Breast epithelium (tissue), 4 donors: ENCODE measurements at regions not wholly inside any gene's neighbourhood (a gene's known extent, or its start where the extent isn't known, plus 50 kb on each side); places are given as distances from the start of the nearest gene placed in this dataset.
"Not testable (repeated sequence)": the region's sequence is repeated elsewhere in the genome, so short reads cannot be mapped to it uniquely, and the experiment has no call there.

ENCODE experiments used
- DNase-seq, 2 donors: peaks; one replicate each; pipeline ENCODE4 v3.0.0-alpha.2; 2019; ENCODE audit warnings: low spot score in 2 of 2
- H3K27ac ChIP-seq, 2 donors: fragments of 200-600 bp; sonication (generic) in 1 of 2; one replicate each; pipeline ENCODE4 v1.5.1; 2016 to 2019; ENCODE audit warnings: mild to moderate bottlenecking in 1 of 2
- H3K27me3 ChIP-seq, 2 donors: fragments of 200-600 bp; sonication (generic) in 1 of 2; one replicate each; pipeline versions ENCODE4 v1.5.1 to v1.6.0; 2017 to 2019; ENCODE audit warnings: control low read depth in 1 of 2, mild to moderate bottlenecking in 1 of 2
- H3K36me3 ChIP-seq: fragments of 200-600 bp; one replicate; pipeline ENCODE4 v1.5.1; 2019
- H3K4me1 ChIP-seq, 2 donors: fragments of 200-600 bp; sonication (generic); one replicate each; pipeline ENCODE4 v1.5.1; 2016 to 2019; ENCODE audit warnings: control low read depth in 1 of 2
- H3K4me3 ChIP-seq, 3 donors: fragments of 200-600 bp; sonication (generic); 1 replicate in 2 of 3; 2 replicates in 1 of 3; pipeline ENCODE4 v1.5.1; 2016 to 2019; ENCODE audit warnings: mild to moderate bottlenecking in 3 of 3, moderate library complexity in 2 of 3
- H3K9me3 ChIP-seq, 2 donors: fragments of 200-600 bp; sonication (generic) in 1 of 2; one replicate each; pipeline ENCODE4 v1.5.1; 2016 to 2019; ENCODE audit warnings: control low read depth in 1 of 2
- POLR2A ChIP-seq: fragments of 450-650 bp; IDR thresholded peaks from one replicate; pipeline ENCODE4 v1.6.1; 2016; ENCODE audit warnings: antibody characterized with exemption, mild to moderate bottlenecking, moderate library complexity
- POLR2AphosphoS5 ChIP-seq, 3 donors: sonication (generic); formaldehyde crosslinking; IDR thresholded peaks; one replicate each; pipeline ENCODE4 v1.6.1; 2017; ENCODE audit warnings: antibody characterized with exemption in 3 of 3
- intact Hi-C: fragments of 100-400 bp; cut with DNase I; formaldehyde crosslinking; loops from one replicate; pipeline ENCODE4 v1.15.1; 2023; ENCODE audit warnings: low total_unique reads
- TF ChIP-seq, protein P1 (sequence below), 3 donors: fragments of 450-650 bp; IDR thresholded peaks; one replicate each; pipeline ENCODE4 v1.5.1; 2016 to 2017; ENCODE audit warnings: antibody characterized with exemption in 3 of 3, mild to moderate bottlenecking in 3 of 3, moderate library complexity in 3 of 3

DNA sequence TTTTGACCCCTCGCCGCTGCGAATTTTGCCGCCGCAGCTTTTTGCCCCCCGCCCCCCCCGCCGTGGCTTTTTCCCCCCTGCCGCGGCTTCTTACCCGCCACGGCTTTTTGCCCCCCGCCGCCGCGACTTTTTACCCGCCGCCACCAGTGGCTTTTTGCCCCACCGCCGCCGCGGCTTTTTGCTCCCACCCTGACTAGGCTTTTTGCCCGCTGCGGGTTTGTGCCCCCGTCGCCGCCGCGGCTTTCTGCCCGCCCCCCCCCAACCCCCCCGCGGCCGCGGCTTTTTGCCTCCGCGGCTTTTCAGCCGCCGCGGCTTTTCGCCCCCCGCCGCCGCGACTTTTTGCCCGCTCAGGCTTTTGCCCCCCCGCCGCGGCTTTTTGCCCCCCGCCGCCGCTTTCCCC is 598.1 kb downstream of the GOLGA6L6 start:
- no peaks in the 10 kb centered on the region for H3K4me1 ChIP-seq
- TF ChIP-seq POLR2AphosphoS5 (IDR thresholded peaks at IDR 0.05) = no peak
- TF ChIP-seq POLR2A = no peak
- TF ChIP-seq, protein P1, sequence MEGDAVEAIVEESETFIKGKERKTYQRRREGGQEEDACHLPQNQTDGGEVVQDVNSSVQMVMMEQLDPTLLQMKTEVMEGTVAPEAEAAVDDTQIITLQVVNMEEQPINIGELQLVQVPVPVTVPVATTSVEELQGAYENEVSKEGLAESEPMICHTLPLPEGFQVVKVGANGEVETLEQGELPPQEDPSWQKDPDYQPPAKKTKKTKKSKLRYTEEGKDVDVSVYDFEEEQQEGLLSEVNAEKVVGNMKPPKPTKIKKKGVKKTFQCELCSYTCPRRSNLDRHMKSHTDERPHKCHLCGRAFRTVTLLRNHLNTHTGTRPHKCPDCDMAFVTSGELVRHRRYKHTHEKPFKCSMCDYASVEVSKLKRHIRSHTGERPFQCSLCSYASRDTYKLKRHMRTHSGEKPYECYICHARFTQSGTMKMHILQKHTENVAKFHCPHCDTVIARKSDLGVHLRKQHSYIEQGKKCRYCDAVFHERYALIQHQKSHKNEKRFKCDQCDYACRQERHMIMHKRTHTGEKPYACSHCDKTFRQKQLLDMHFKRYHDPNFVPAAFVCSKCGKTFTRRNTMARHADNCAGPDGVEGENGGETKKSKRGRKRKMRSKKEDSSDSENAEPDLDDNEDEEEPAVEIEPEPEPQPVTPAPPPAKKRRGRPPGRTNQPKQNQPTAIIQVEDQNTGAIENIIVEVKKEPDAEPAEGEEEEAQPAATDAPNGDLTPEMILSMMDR (IDR thresholded peaks at IDR 0.05) = no peak
- intact Hi-C loops = no loop called here
- no peak overlapping the region for H3K4me3 ChIP-seq
- no peaks in the 10 kb centered on the region for H3K27me3 ChIP-seq
- H3K27ac ChIP-seq = no peak overlapping the region
- H3K36me3 ChIP-seq = no peaks in the 10 kb centered on the region
- no peak for DNase-seq
- peaks cover 0 to 4% of the 10 kb centered on the region in 2 donors for H3K9me3 ChIP-seq

DNA sequence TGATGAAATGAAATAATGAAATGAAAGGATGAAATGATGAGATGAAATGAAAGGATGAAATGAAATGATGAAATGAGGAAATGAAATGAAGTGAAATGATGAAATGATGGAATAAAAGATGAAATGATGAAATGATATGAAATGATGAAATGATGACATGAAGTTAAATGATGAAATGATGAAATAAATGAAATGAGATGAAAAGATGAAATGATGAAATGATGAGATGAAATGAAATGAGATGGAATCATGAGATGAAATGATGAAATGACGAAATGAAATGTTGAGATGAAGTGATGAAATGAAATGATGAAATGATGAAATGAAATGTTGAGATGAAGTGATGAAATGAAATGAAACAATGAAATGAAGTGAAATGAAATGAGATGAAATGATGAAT is 638.3 kb downstream of the GOLGA6L6 start:
- DNase-seq, H3K4me3 ChIP-seq, H3K27ac ChIP-seq, H3K36me3 ChIP-seq, H3K27me3 ChIP-seq, H3K4me1 ChIP-seq, intact Hi-C loops: not testable (repeated sequence)
- peaks cover 9 to 13% of the 10 kb centered on the region in 2 donors for H3K9me3 ChIP-seq

DNA sequence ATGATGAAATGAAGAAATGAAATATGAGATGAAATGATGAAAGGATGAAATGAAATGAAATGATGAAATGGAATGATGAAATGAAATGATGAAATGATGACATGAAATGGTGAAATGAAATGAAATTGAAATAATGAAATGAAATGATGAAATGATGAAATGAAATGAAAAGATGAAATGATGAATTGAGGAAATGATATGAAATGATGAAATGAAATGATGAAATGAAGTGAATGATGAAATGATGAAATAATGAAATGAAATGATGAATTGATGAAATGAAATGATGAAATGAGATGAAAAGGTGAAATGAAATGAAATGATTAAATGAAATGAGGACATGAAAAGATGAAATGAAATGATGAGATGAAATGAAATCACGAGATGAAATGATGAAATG is 639.2 kb downstream of the GOLGA6L6 start:
- H3K4me1 ChIP-seq, intact Hi-C loops, H3K36me3 ChIP-seq, DNase-seq, H3K27ac ChIP-seq, H3K4me3 ChIP-seq, H3K27me3 ChIP-seq: not testable (repeated sequence)
- H3K9me3 ChIP-seq = peaks cover 9 to 13% of the 10 kb centered on the region in 2 donors

DNA sequence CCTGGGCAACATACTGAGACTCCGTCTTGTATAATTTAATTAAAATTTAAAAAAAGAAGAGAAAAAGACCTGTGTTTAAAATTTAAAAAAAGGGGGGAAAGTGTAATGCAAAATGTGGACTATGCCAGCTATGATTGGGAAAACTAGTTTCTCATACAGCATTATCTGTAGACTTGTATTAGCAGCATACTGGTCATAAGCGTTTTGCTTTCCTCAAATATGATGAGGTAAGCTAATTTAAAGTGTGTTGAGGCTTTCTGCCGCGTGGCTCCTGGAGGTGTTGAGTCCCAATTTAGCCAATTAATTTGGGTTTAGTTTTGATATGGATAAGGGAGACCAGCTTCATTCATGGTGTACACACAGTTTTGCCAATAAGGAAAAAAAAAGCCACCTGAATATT is 640.2 kb downstream of the GOLGA6L6 start:
- H3K27me3 ChIP-seq, H3K4me1 ChIP-seq, H3K27ac ChIP-seq, H3K36me3 ChIP-seq, intact Hi-C loops, DNase-seq, H3K4me3 ChIP-seq: not testable (repeated sequence)
- H3K9me3 ChIP-seq = peaks cover 9 to 13% of the 10 kb centered on the region in 2 donors

DNA sequence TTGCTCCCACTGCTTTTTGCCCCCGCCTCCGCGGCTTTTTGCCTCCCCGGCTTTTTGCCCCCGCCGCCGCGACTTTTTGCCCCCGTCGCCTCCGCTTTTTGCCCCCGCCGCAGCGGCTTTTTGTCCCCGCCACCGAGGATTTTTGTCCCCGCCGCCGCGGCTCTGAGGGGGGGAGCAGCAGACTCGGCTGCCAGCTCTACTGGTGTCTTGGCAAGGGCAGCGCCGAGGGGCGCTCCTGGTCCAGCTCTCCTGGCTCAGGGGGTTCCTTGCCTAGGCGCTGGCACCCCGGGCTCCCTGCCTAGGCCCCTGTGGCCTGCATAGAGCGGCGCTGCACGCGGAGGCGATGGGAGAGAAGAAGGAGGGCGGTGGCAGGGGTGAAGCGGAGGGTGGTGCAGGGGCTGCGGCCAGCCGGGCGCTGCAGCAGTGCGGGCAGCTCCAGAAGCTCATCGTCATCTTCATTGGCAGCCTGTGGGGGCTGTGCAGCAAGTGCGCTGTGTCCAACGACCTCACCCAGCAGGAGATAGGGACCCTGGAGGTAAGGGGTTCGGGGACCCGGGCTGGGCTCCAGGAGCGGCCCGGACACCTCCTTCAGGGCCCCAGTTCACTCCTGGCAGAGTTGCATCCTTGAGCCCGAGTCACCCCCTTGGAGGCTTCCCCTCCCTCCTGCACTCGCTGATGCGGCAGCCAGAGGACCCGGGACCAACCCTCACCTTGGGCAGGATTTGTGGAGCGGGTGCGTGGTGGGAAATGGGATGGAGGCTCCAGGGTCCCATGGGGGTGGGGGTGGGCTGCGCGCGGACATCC is 642.4 kb downstream of the GOLGA6L6 start:
- Histone ChIP-seq H3K9me3 (peaks cover 9 to 13% of the 10 kb centered on the region in 2 donors), H3K27ac (no peak overlapping the region), H3K27me3 (no peaks in the 10 kb centered on the region), H3K36me3 (no peaks in the 10 kb centered on the region), H3K4me1 (no peaks in the 10 kb centered on the region), H3K4me3 (no peak overlapping the region)
- intact Hi-C loops = no loop called here
- no peak for DNase-seq
- TF ChIP-seq, protein P1 (IDR thresholded peaks at IDR 0.05) = no peak
- TF ChIP-seq POLR2A (no peak), POLR2AphosphoS5 (IDR thresholded peaks at IDR 0.05) (no peak)

DNA sequence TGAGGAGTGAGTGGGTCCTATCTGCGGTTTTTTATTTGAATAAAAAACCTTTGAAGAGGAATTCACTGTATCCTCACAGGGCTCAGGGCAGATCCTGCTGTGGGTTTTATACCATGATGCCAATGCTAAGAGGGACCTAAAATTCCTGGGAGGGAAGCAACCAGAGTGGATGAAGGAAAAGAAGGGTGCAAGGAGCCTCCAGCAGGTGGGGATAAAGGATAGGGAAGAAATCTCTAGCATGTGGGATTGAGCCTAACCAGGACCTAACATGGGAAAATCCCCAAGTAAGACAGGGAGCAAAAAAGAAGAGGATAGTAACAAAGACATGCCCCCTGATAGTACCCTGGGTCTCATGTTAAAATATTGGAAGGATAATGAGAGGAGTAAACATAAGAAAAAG is 652.8 kb downstream of the GOLGA6L6 start:
- intact Hi-C loops, H3K4me3 ChIP-seq, H3K27me3 ChIP-seq, H3K4me1 ChIP-seq, DNase-seq, H3K36me3 ChIP-seq, H3K9me3 ChIP-seq, H3K27ac ChIP-seq: not testable (repeated sequence)

DNA sequence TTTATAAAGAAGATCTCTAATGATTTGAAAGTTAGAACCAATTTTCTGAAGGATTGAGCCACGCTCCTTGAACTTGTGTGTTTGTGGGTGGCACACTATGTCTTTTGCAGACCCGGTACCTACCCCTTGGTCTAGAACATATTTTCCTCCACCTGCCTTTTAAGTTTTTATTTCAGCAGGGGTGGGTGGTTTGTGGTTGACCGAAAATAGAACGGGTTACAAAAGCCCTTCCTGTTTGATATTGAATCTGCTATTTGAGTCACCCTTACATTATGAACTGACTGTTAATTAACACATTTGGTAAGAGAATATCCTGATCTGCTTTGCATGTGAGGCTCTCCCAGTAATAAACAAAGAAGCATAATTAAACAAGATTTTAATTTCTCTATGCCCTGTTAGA is 697.5 kb downstream of the GOLGA6L6 start:
- H3K9me3 ChIP-seq, H3K4me1 ChIP-seq, DNase-seq, H3K27ac ChIP-seq, intact Hi-C loops, H3K36me3 ChIP-seq, H3K27me3 ChIP-seq, H3K4me3 ChIP-seq: not testable (repeated sequence)
